ENCODE measurements at regions not wholly inside any gene's neighbourhood (a gene's known extent, or its start where the extent isn't known, plus 50 kb on each side); places are given as distances from the start of the nearest gene placed in this dataset.
"Not testable (repeated sequence)": the region's sequence is repeated elsewhere in the genome, so short reads cannot be mapped to it uniquely, and the experiment has no call there.

DNA sequence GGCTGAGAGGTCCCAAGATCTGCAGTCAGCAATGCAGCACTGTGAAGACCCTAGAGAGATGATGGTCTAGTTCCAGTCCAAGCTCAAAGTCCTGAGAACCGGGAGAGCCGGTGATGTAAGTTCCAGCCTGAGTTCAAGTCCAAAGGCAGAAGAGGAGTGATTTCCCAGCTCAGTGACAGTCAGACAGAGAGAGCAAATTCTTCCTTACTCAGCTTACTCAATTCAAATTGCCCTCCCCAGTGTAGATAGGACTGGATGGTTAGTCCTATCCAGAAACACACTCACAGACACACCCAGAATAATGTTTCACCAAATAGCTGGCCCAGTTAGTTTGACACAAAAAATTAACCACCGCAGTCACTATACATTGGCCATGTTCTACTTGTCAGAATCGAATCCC lies 185.5 kb upstream of the MYO3A start:
- ChIA-PET POLR2A (no interaction called here), CTCF (interaction anchor here (0.6 to 1.7 kb wide), 3 partner anchors 9 to 127 kb away, joined by 3 to 6 read pairs (median 3); no protein-coding TSS in a partner anchor)
- TF ChIP-seq, protein P1, sequence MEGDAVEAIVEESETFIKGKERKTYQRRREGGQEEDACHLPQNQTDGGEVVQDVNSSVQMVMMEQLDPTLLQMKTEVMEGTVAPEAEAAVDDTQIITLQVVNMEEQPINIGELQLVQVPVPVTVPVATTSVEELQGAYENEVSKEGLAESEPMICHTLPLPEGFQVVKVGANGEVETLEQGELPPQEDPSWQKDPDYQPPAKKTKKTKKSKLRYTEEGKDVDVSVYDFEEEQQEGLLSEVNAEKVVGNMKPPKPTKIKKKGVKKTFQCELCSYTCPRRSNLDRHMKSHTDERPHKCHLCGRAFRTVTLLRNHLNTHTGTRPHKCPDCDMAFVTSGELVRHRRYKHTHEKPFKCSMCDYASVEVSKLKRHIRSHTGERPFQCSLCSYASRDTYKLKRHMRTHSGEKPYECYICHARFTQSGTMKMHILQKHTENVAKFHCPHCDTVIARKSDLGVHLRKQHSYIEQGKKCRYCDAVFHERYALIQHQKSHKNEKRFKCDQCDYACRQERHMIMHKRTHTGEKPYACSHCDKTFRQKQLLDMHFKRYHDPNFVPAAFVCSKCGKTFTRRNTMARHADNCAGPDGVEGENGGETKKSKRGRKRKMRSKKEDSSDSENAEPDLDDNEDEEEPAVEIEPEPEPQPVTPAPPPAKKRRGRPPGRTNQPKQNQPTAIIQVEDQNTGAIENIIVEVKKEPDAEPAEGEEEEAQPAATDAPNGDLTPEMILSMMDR (IDR thresholded peaks at IDR 0.05; ENCODE audit: control extremely low read depth, extremely low read depth, low read depth, missing control alignments) = no peak
- DNase-seq (ENCODE audit: extremely low spot score) = no peak

DNA sequence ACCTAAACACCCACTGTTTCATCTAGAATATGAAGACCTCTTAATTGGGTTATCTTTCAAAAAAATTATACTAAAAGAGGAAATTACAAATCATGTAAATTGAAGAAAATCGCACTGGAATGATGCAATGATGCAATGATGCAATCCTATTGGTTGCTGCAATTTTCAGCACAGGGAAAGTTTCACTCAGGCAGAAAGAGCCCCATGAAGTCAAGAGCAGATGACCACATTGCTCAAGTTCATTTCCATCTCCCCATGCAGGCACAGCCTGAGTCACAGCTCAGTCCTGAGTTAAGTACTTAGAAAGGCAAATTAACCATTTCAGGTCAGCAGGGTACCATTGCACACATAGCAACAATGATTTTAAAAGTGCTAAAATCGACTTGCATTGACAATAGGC lies 180.3 kb upstream of the MYO3A start:
- POLR2A ChIA-PET = no interaction called here
- TF ChIP-seq, protein P1 (IDR thresholded peaks at IDR 0.05; ENCODE audit: control extremely low read depth, extremely low read depth, low read depth, missing control alignments) = no peak
- CTCF ChIA-PET = no interaction called here
- DNase-seq (ENCODE audit: extremely low spot score) = no peak

DNA sequence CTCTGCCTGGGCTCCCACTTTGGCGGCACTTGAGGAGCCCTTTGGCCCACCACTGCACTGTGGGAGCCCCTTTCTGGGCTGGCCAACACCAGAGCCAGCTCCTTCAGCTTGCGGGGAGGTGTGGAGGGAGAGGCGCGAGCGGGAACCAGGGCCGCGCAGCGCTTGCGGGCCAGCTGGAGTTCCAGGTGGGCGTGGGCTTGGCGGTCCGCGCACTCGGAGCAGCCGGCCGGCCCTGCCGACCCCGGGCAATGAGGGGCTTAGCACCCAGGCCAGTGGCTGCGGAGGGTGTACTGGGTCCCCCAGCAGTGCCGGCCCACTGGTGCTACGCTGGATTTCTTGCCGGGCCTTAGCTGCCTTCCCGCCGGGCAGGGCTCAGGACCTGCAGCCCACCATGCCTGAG lies 178.2 kb upstream of the MYO3A start:
- CTCF ChIA-PET; POLR2A ChIA-PET; DNase-seq (ENCODE audit: extremely low spot score): not testable (repeated sequence)

DNA sequence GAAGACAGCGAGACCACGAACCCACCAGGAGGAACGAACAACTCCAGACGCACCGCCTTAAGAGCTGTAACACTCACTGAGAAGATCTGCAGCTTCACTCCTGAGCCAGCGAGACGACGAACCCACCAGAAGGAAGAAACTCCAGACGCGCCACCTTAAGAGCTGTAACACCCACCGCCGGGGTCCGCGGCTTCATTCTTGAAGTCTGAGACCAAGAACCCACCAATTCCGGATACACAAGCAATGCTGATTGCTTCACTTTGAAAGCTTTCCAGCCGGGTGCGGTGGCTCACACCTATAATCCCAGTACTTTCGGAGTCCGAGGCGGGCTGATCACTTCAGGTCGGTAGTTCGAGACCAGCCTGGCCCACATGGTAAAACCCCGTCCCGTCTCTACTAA lies 177.2 kb upstream of the MYO3A start:
- ChIA-PET POLR2A (no interaction called here), CTCF (interaction anchor here (1.3 to 3.5 kb wide), 4 partner anchors 11 to 514 kb away, joined by 3 to 13 read pairs (median 8); no protein-coding TSS in a partner anchor)
- DNase-seq (ENCODE audit: extremely low spot score) = no peak
- TF ChIP-seq, protein P1 (IDR thresholded peaks at IDR 0.05; ENCODE audit: control extremely low read depth, extremely low read depth, low read depth, missing control alignments) = no peak

DNA sequence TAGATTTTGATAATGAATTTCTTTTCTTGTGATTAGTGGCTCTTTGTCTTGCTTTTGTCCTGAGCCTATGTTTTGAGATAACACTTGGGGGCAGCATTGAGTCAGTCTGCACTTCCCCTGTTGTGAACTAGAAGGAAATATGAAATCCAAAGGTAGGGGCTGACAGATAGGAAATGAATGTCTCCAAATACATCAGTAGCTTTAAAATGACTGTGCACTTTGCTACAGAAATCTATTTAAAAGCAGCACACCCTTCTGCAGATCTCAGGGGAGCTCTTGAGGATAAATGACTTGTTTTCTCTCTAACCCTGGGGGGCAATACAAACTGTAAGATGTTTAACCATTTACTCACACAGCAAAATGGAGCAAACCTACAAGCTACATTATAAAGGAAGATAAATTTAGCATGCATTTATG lies 176.0 kb upstream of the MYO3A start:
- TF ChIP-seq, protein P1 (IDR thresholded peaks at IDR 0.05; ENCODE audit: control extremely low read depth, extremely low read depth, low read depth, missing control alignments) = peak; percentile 46
- ChIA-PET CTCF (interaction anchor here (1.3 to 3.5 kb wide), 7 partner anchors 9 to 513 kb away, joined by 3 to 13 read pairs (median 6); no protein-coding TSS in a partner anchor), POLR2A (no interaction called here)
- peak; percentile 22 for DNase-seq (ENCODE audit: extremely low spot score)

DNA sequence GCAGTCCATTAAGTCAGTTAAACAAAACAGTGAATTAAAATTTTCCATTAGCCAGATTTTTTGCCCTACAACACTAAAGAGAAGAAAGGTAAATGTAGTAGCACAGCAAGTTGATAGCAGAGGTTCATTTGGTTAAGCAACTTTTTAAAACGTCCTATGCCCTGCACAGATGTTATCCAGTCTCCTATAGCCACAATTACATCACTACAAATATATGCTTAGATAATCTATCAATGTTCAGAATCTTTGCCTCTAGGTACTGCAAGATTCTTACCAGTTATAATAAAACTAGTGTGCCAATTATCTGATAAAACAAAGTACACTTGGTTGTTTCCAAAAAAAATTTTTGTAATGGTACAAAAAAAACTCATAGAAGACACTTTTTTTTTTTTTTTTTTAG lies 175.5 kb upstream of the MYO3A start:
- CTCF ChIA-PET = interaction anchor here (1.3 to 3.5 kb wide), 6 partner anchors 10 to 512 kb away, joined by 3 to 13 read pairs (median 6); no protein-coding TSS in a partner anchor

DNA sequence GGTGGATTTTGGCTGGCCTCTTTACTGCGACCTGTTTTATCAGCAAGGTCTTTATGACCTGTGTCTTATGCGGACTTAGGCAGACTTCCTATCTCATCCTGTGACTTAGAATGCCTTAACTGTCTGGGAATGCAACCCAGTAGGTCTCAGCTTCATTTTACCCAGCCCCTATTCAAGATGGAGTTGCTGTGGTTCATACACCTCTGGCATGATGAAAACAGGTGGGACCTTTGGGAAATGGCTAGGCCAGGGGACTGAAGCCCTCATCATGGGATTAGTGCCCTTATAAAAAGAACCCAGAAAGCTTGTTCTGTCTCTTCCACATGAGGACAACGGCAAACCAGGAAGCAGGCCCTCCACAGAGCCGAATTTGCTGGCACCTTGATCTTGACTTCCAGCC lies 172.1 kb upstream of the MYO3A start:
- TF ChIP-seq, protein P1 (IDR thresholded peaks at IDR 0.05; ENCODE audit: control extremely low read depth, extremely low read depth, low read depth, missing control alignments) = no peak
- POLR2A ChIA-PET = no interaction called here
- no peak for DNase-seq (ENCODE audit: extremely low spot score)
- CTCF ChIA-PET = no interaction called here

More for the DNA sequence above, 175.5 kb upstream of the MYO3A start:
- TF ChIP-seq, protein P1 (IDR thresholded peaks at IDR 0.05; ENCODE audit: control extremely low read depth, extremely low read depth, low read depth, missing control alignments) = no peak
- POLR2A ChIA-PET = no interaction called here
- no peak for DNase-seq (ENCODE audit: extremely low spot score)
